GM23248 (cell line): ENCODE measurements at regions not wholly inside any gene's neighbourhood (a gene's known extent, or its start where the extent isn't known, plus 50 kb on each side); places are given as distances from the start of the nearest gene placed in this dataset.

ENCODE experiments used
- DNase-seq: peaks from one replicate; pipeline ENCODE4 v3.0.0-alpha.2; 2015
- H2AFZ ChIP-seq: fragments of 200-600 bp; sonication (generic); 2 replicates; pipeline ENCODE4 v1.6.1; 2016; ENCODE audit warnings: antibody characterized with exemption
- H3F3A ChIP-seq: fragments of 200-600 bp; sonication (generic); 2 replicates; pipeline ENCODE4 v1.6.1; 2016; ENCODE audit warnings: mild to moderate bottlenecking, antibody characterized with exemption, mixed run types; ENCODE audit not compliant: insufficient read depth
- H3K27ac ChIP-seq: fragments of 200-600 bp; sonication (generic); 2 replicates; pipeline ENCODE4 v1.5.1; 2016; ENCODE audit warnings: mild to moderate bottlenecking
- H3K27me3 ChIP-seq: fragments of 200-600 bp; sonication (generic); replicated peaks from 2 replicates; pipeline ENCODE4 v1.6.1; 2016; ENCODE audit warnings: mild to moderate bottlenecking; ENCODE audit not compliant: insufficient read depth
- H3K36me3 ChIP-seq: fragments of 200-600 bp; sonication (generic); 2 replicates; pipeline ENCODE4 v1.6.1; 2016; ENCODE audit warnings: low read depth, mild to moderate bottlenecking
- H3K4me1 ChIP-seq: fragments of 200-600 bp; sonication (generic); 2 replicates; pipeline ENCODE4 v1.6.1; 2016; ENCODE audit warnings: mild to moderate bottlenecking; ENCODE audit not compliant: insufficient read depth
- H3K4me2 ChIP-seq: fragments of 200-600 bp; sonication (generic); one replicate; pipeline ENCODE4 v1.6.1; 2016; ENCODE audit warnings: mild to moderate bottlenecking; ENCODE audit not compliant: unreplicated experiment
- H3K4me3 ChIP-seq: fragments of 200-600 bp; sonication (generic); 2 replicates; pipeline ENCODE4 v1.5.1; 2016; ENCODE audit warnings: mild to moderate bottlenecking
- H3K79me2 ChIP-seq: fragments of 200-600 bp; sonication (generic); 2 replicates; pipeline ENCODE4 v1.6.1; 2016; ENCODE audit warnings: mild to moderate bottlenecking; ENCODE audit not compliant: insufficient read depth
- H3K9ac ChIP-seq: fragments of 200-600 bp; sonication (generic); 2 replicates; pipeline ENCODE4 v1.6.1; 2016; ENCODE audit warnings: mild to moderate bottlenecking
- H3K9me2 ChIP-seq: fragments of 200-600 bp; sonication (generic); 2 replicates; pipeline ENCODE4 v1.6.1; 2016; ENCODE audit warnings: mixed run types, mild to moderate bottlenecking, moderate library complexity; ENCODE audit not compliant: insufficient read depth
- H3K9me3 ChIP-seq: fragments of 200-600 bp; sonication (generic); one replicate; pipeline ENCODE4 v1.6.1; 2017; ENCODE audit warnings: low read depth
- H4K20me1 ChIP-seq: fragments of 200-600 bp; sonication (generic); 2 replicates; pipeline ENCODE4 v1.6.0; 2016; ENCODE audit not compliant: insufficient read depth
- EZH2 ChIP-seq: fragments of 200-600 bp; sonication (generic); IDR thresholded peaks from 2 replicates; pipeline ENCODE4 v1.6.1; 2018; ENCODE audit warnings: antibody characterized with exemption, mild to moderate bottlenecking; ENCODE audit not compliant: insufficient read depth, poor library complexity, severe bottlenecking
- EZH2phosphoT487 ChIP-seq: fragments of 200-600 bp; sonication (generic); IDR thresholded peaks from 2 replicates; pipeline ENCODE4 v1.6.1; 2018; ENCODE audit warnings: antibody characterized with exemption, moderate library complexity, mild to moderate bottlenecking, low read depth; ENCODE audit not compliant: insufficient read depth
- WGBS, 2 experiments: methylation state at CpG; one replicate each; pipeline ENCODE4 v1.1.6; 2015 to 2017; ENCODE audit warnings: low lambda C conversion rate in 2 of 2, low coverage in 1 of 2; ENCODE audit errors: missing lambda C conversion rate in 2 of 2; 5-methylcytosine and 5-hydroxymethylcytosine counted together
- in situ Hi-C: fragments of 300-500 bp; cut with MboI; formaldehyde crosslinking; loops from 2 replicates; pipeline ENCODE4 v1.15.0; 2020

GRCh38 chr13:90552702-90553101, 794.8 kb upstream of the MIR17HG start:
- Histone ChIP-seq H3K27ac (no peak overlapping the region), H3K4me2 (peak overlapping the region; percentile 24), H3K9me3 (no peaks in the 10 kb centered on the region), H4K20me1 (no peaks in the 10 kb centered on the region), H3K4me3 (peak overlapping the region; percentile 26; the same call in 1 of the 2 replicates), H3K27me3 (no peaks in the 10 kb centered on the region), H3K9ac (peak overlapping the region; percentile 19; the same call in 1 of the 2 replicates), H3F3A (peaks cover 3% of the 10 kb centered on the region; the same call in 1 of the 2 replicates), H3K79me2 (no peaks in the 10 kb centered on the region), H2AFZ (peak overlapping the region; percentile 75), H3K4me1 (0 out of 2 replicates have a peak, but pooled peaks cover 2% of the 10 kb centered on the region), H3K9me2 (no peaks in the 10 kb centered on the region; the same call in 1 of the 2 replicates), H3K36me3 (no peaks in the 10 kb centered on the region)
- 58 to 59% methylated on average over 2 of the region's 2 CpGs for WGBS, 2 experiments
- in situ Hi-C loops, result no loop called here
- TF ChIP-seq EZH2phosphoT487 (no peak), EZH2 (no peak)
- DNase-seq, result no peak

- H2AFZ ChIP-seq, result peak overlapping the region; percentile 75
- WGBS, 2 experiments, result 62 to 66% methylated on average over 3 of the region's 3 CpGs
These were observed 794.3 kb upstream of the MIR17HG start for GRCh38 chr13:90553159-90553558.

GRCh38 chr13:90557626-90558025, 789.9 kb upstream of the MIR17HG start:
- Histone ChIP-seq H3K4me3 (no peak overlapping the region), H3F3A (peaks cover 3% of the 10 kb centered on the region; the same call in 1 of the 2 replicates), H3K9ac (no peak overlapping the region), H3K9me3 (no peaks in the 10 kb centered on the region), H3K27me3 (no peaks in the 10 kb centered on the region), H3K79me2 (no peaks in the 10 kb centered on the region), H2AFZ (no peak overlapping the region; the same call in 1 of the 2 replicates), H4K20me1 (no peaks in the 10 kb centered on the region), H3K9me2 (no peaks in the 10 kb centered on the region; the same call in 1 of the 2 replicates), H3K36me3 (no peaks in the 10 kb centered on the region), H3K4me1 (0 out of 2 replicates have a peak, but pooled peaks cover 2% of the 10 kb centered on the region), H3K27ac (no peak overlapping the region), H3K4me2 (no peak overlapping the region)
- 63 to 73% methylated on average over 2 of the region's 2 CpGs for WGBS, 2 experiments
- no peak for DNase-seq
- in situ Hi-C loops, result no loop called here
- TF ChIP-seq EZH2phosphoT487, result no peak
- TF ChIP-seq EZH2, result no peak

More at GRCh38 chr13:90553159-90553558, 794.3 kb upstream of the MIR17HG start:
- H3K4me3 ChIP-seq, result peak overlapping the region; percentile 26; the same call in 1 of the 2 replicates
- H3K9ac ChIP-seq, result peak overlapping the region; percentile 19; the same call in 1 of the 2 replicates
- H3K27me3 ChIP-seq, result no peaks in the 10 kb centered on the region
- no peaks in the 10 kb centered on the region; the same call in 1 of the 2 replicates for H3K9me2 ChIP-seq
- peaks cover 3% of the 10 kb centered on the region; the same call in 1 of the 2 replicates for H3F3A ChIP-seq
- H3K27ac ChIP-seq, result no peak overlapping the region
- H3K9me3 ChIP-seq, result no peaks in the 10 kb centered on the region
- H3K79me2 ChIP-seq, result no peaks in the 10 kb centered on the region
- 0 out of 2 replicates have a peak, but pooled peaks cover 2% of the 10 kb centered on the region for H3K4me1 ChIP-seq
- TF ChIP-seq EZH2 (no peak), EZH2phosphoT487 (no peak)
- H3K36me3 ChIP-seq, result no peaks in the 10 kb centered on the region
- H3K4me2 ChIP-seq, result peak overlapping the region; percentile 24
- H4K20me1 ChIP-seq, result no peaks in the 10 kb centered on the region
- DNase-seq, result no peak
- in situ Hi-C loops, result no loop called here

- Histone ChIP-seq H3K79me2 (no peaks in the 10 kb centered on the region), H3K4me1 (no peaks in the 10 kb centered on the region), H3K4me3 (no peak overlapping the region), H3K9me3 (no peaks in the 10 kb centered on the region), H4K20me1 (no peaks in the 10 kb centered on the region), H3K9me2 (no peaks in the 10 kb centered on the region), H3F3A (no peaks in the 10 kb centered on the region), H3K4me2 (no peak overlapping the region), H3K27ac (no peak overlapping the region), H3K9ac (no peak overlapping the region), H3K36me3 (no peaks in the 10 kb centered on the region), H3K27me3 (no peaks in the 10 kb centered on the region), H2AFZ (no peak overlapping the region)
- 12 to 15% methylated on average over 1 of the region's 1 CpG for WGBS, 2 experiments
- TF ChIP-seq EZH2 (no peak), EZH2phosphoT487 (no peak)
- no peak for DNase-seq
- in situ Hi-C loops, result no loop called here
These were observed 785.0 kb upstream of the MIR17HG start for GRCh38 chr13:90562443-90562842.

- no peaks in the 10 kb centered on the region for H3K27me3 ChIP-seq
- WGBS, 2 experiments, result 58 to 62% methylated on average over 6 to 7 of the region's 7 CpGs
These were observed 783.4 kb upstream of the MIR17HG start for GRCh38 chr13:90564096-90564495.

More at GRCh38 chr13:90564096-90564495, 783.4 kb upstream of the MIR17HG start:
- Histone ChIP-seq H3K4me1 (no peaks in the 10 kb centered on the region), H4K20me1 (no peaks in the 10 kb centered on the region), H3K36me3 (no peaks in the 10 kb centered on the region), H3K4me3 (no peak overlapping the region), H3K9me2 (no peaks in the 10 kb centered on the region), H3K27ac (no peak overlapping the region), H3K79me2 (no peaks in the 10 kb centered on the region), H3K9me3 (no peaks in the 10 kb centered on the region), H3K9ac (no peak overlapping the region), H3K4me2 (no peak overlapping the region), H3F3A (no peaks in the 10 kb centered on the region), H2AFZ (no peak overlapping the region)
- in situ Hi-C loops, result no loop called here
- TF ChIP-seq EZH2 (no peak), EZH2phosphoT487 (no peak)
- DNase-seq, result no peak
